BJ (cell line): ENCODE measurements at regions not wholly inside any gene's neighbourhood (a gene's known extent, or its start where the extent isn't known, plus 50 kb on each side); places are given as distances from the start of the nearest gene placed in this dataset.
"Not testable (repeated sequence)": the region's sequence is repeated elsewhere in the genome, so short reads cannot be mapped to it uniquely, and the experiment has no call there.

ENCODE experiments used
- CTCF ChIA-PET: fragments of 350-600 bp; formaldehyde crosslinking; extraction: SDS; loops from one replicate; lab custom pipeline; 2021; ENCODE audit warnings: antibody characterized with exemption, inconsistent platforms; lab: Yijun Ruan, JAX
- POLR2A ChIA-PET: fragments of 300-600 bp; sonication (Branson Sonifier 250); formaldehyde crosslinking; extraction: SDS; loops from one replicate; lab custom pipeline; 2021; ENCODE audit warnings: antibody characterized with exemption; lab: Charles Lee
- DNase-seq: peaks from one replicate; pipeline ENCODE4 v3.0.0-alpha.2; 2011; ENCODE audit warnings: low read depth
- H3K27me3 ChIP-seq: 2 replicates; pipeline ENCODE4 v1.6.0; 2011; ENCODE audit warnings: low read length; ENCODE audit not compliant: control insufficient read depth, insufficient read depth
- H3K36me3 ChIP-seq: 2 replicates; pipeline ENCODE4 v1.5.1; 2011; ENCODE audit warnings: low read length; ENCODE audit not compliant: control insufficient read depth, insufficient read depth
- H3K4me3 ChIP-seq: 2 replicates; pipeline ENCODE4 v1.5.1; 2011; ENCODE audit warnings: low read depth, mild to moderate bottlenecking, control low read depth, low read length
- TF ChIP-seq, protein P1 (sequence below): IDR thresholded peaks from 2 replicates; pipeline ENCODE4 v1.5.1; 2011; ENCODE audit warnings: low read depth, mild to moderate bottlenecking, control low read depth, inconsistent platforms, low read length, moderate library complexity; ENCODE audit not compliant: insufficient read depth

- H3K36me3 ChIP-seq: no peaks in the 10 kb centered on the region
- ChIA-PET POLR2A (no interaction called here), CTCF (no interaction called here)
- H3K27me3 ChIP-seq: peaks cover 4% of the 10 kb centered on the region
- no peak overlapping the region for H3K4me3 ChIP-seq
- TF ChIP-seq, protein P1, sequence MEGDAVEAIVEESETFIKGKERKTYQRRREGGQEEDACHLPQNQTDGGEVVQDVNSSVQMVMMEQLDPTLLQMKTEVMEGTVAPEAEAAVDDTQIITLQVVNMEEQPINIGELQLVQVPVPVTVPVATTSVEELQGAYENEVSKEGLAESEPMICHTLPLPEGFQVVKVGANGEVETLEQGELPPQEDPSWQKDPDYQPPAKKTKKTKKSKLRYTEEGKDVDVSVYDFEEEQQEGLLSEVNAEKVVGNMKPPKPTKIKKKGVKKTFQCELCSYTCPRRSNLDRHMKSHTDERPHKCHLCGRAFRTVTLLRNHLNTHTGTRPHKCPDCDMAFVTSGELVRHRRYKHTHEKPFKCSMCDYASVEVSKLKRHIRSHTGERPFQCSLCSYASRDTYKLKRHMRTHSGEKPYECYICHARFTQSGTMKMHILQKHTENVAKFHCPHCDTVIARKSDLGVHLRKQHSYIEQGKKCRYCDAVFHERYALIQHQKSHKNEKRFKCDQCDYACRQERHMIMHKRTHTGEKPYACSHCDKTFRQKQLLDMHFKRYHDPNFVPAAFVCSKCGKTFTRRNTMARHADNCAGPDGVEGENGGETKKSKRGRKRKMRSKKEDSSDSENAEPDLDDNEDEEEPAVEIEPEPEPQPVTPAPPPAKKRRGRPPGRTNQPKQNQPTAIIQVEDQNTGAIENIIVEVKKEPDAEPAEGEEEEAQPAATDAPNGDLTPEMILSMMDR: no peak
- DNase-seq: no peak
These were observed 104.0 kb downstream of the PPIAL4G start for GRCh38 chr1:148379170-148379500.

- H3K36me3 ChIP-seq, POLR2A ChIA-PET, DNase-seq, H3K4me3 ChIP-seq, H3K27me3 ChIP-seq, CTCF ChIA-PET: not testable (repeated sequence)
These were observed 105.1 kb downstream of the PPIAL4G start for GRCh38 chr1:148377992-148378391.

DNA sequence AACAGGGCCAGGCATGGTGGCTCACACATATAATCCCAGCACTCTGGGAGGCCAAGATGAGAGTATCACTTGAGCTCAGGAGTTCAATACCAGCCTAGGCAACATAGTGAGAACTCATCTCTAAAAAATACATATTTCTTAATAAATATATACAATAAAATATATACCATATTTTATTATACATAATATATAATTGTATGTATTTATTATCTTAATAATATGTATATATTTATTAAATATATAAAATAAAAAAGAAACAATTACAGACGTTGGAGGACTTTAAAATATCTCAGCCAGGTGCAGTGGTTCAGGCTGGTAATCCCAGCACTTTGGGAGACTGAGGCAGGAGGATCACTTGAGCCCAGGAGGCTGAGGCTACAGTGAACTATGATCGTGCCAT, 106.1 kb downstream of the PPIAL4G start:
- DNase-seq, H3K36me3 ChIP-seq, CTCF ChIA-PET, H3K4me3 ChIP-seq, H3K27me3 ChIP-seq, POLR2A ChIA-PET: not testable (repeated sequence)

DNA sequence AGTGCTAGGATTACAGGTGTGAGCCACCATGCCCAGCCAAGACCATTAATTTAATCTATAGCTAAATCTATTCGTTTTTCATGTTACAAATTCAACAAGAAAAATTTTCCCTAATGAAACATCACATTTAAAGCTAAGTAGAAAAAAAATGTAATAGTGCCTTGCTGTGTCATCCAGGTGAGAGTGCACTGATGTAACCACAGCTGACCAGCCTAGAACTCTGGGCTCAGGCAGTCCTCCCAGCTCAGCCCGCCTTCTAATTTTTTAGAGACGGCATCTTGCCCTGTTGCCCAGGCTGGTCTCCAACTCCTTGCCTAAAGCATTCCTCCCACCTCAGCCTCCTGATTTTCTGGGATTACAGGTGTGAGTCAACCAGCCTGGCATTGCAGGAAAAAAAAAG, 109.0 kb downstream of the PPIAL4G start:
- Histone ChIP-seq H3K4me3 (no peak overlapping the region), H3K27me3 (no peaks in the 10 kb centered on the region), H3K36me3 (no peaks in the 10 kb centered on the region)
- ChIA-PET POLR2A (no interaction called here), CTCF (no interaction called here)
- DNase-seq: no peak
- TF ChIP-seq, protein P1: no peak

- Histone ChIP-seq H3K36me3 (no peaks in the 10 kb centered on the region), H3K27me3 (no peaks in the 10 kb centered on the region), H3K4me3 (no peak overlapping the region)
- no peak for DNase-seq
- ChIA-PET CTCF (interaction anchor here (1.2 to 1.7 kb wide), 2 partner anchors 15 to 28 kb away, joined by 3 to 5 read pairs; no protein-coding TSS in a partner anchor), POLR2A (no interaction called here)
- TF ChIP-seq, protein P1: no peak
These were observed 109.7 kb downstream of the PPIAL4G start for GRCh38 chr1:148373192-148373925.

- H3K27me3 ChIP-seq: no peaks in the 10 kb centered on the region
- H3K36me3 ChIP-seq: no peaks in the 10 kb centered on the region
- ChIA-PET CTCF (interaction anchor here (0.9 to 1.7 kb wide), 4 partner anchors 14 to 57 kb away, joined by 3 to 5 read pairs (median 4); no protein-coding TSS in a partner anchor), POLR2A (no interaction called here)
- no peak for DNase-seq
- TF ChIP-seq, protein P1: no peak
- no peak overlapping the region for H3K4me3 ChIP-seq
These were observed 110.4 kb downstream of the PPIAL4G start for GRCh38 chr1:148372731-148373130.

DNA sequence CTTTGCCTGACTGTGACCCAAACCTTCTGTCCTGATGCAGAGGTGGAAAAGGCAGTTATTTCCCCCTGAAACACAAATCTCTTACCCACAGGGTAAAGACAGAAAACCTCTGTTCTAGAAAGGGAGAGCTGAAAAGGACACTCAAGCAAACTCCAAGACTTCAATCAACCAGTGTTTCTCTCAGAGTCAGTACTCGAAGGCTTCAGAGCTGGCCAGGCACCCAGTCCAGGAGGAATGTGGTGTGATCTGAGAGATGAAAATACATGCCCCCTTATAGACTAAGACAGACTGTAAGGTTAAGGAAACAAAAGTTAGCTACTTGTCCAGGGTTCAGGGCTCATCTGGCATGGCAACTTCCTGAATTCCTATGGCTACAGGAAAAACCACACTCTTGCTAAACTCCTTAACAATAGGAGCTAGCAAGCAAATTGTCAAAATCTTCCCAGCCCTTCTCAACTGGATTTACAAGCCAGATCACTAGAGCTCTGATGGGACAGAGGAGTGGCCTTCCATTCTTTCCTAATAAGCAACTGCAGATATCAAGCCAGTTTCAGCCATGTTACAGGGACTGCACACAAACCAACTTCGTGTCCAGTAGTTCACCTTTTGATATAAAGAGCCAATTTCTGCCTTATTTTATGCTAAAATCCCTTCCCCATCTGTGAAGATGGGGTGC, 110.9 kb downstream of the PPIAL4G start:
- H3K36me3 ChIP-seq, POLR2A ChIA-PET, H3K4me3 ChIP-seq, H3K27me3 ChIP-seq, DNase-seq: not testable (repeated sequence)
- CTCF ChIA-PET: interaction anchor here (0.9 to 1.7 kb wide), 5 partner anchors 13 to 57 kb away, joined by 3 to 6 read pairs (median 5); no protein-coding TSS in a partner anchor
